Progenitor cell of endocrine pancreas (in vitro differentiated cells): ENCODE measurements at regions not wholly inside any gene's neighbourhood (a gene's known extent, or its start where the extent isn't known, plus 50 kb on each side); places are given as distances from the start of the nearest gene placed in this dataset.

Experiments
- DNase-seq: peaks from one replicate; pipeline ENCODE4 v3.0.0; 2021; ENCODE audit warnings: low spot score; ENCODE audit not compliant: unreplicated experiment
- H3K27ac Mint-ChIP-seq: 2 replicates; pipeline ENCODE4 v1.8.0; 2021; ENCODE audit warnings: mild to moderate bottlenecking, moderate library complexity, mixed read lengths
- H3K27me3 Mint-ChIP-seq: 2 replicates; pipeline ENCODE4 v1.8.0; 2021; ENCODE audit warnings: mixed read lengths
- H3K36me3 Mint-ChIP-seq: 2 replicates; pipeline ENCODE4 v1.8.0; 2022; ENCODE audit warnings: mixed read lengths; ENCODE audit not compliant: insufficient read depth
- H3K4me1 Mint-ChIP-seq: 2 replicates; pipeline ENCODE4 v1.8.0; 2021; ENCODE audit warnings: low read depth, mixed read lengths
- H3K4me3 Mint-ChIP-seq: 2 replicates; pipeline ENCODE4 v1.8.0; 2021; ENCODE audit warnings: low read depth, mild to moderate bottlenecking, moderate library complexity, mixed read lengths
- H3K9me3 Mint-ChIP-seq: 2 replicates; pipeline ENCODE4 v1.8.0; 2021; ENCODE audit warnings: low read depth, mixed read lengths
- TF ChIP-seq, protein P1 (sequence below): fragments of 200-600 bp; sonication (generic); IDR thresholded peaks from one replicate; pipeline ENCODE4 v1.5.0; 2021; ENCODE audit warnings: antibody characterized with exemption, mild to moderate bottlenecking; ENCODE audit not compliant: unreplicated experiment

DNA sequence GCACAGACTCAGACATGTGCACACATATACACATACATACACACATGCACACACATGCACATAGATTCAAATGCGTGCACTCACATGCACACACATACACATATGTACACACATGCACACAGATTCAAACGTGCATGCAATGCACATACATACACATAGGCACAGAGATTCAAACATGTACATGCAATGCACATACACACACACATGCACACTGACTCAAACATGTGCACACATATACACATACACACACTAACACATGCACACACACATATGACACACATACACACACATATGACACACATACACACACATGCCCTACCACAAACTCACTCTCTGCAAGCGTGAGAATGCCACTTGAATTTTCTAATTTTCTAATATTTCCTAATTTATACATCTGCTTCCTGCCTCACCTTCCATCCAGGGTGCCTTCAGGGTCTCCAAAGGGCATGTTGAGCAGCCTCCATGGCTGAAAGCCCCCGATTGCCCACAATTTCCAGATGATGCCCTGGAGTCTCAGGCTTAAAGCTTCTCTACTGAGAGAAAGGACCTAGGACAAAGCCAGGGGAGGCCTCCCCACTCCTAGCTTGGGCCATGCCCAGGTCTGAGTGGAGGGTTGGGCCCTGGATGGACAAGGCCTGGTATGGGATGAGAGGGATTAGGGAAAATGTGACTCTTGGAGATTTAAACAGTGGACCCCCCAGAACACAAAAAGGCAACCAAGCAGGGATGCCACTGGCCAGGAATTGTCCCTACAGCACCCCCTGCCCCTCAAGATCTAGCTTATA, 487.1 kb downstream of the TCERG1L start:
- Mint-ChIP-seq H3K27ac (no peak overlapping the region), H3K9me3 (peaks cover 24% of the 10 kb centered on the region), H3K36me3 (no peaks in the 10 kb centered on the region), H3K4me1 (no peaks in the 10 kb centered on the region), H3K27me3 (peaks cover 3% of the 10 kb centered on the region), H3K4me3 (no peak overlapping the region)
- DNase-seq, result no peak
- TF ChIP-seq, protein P1, sequence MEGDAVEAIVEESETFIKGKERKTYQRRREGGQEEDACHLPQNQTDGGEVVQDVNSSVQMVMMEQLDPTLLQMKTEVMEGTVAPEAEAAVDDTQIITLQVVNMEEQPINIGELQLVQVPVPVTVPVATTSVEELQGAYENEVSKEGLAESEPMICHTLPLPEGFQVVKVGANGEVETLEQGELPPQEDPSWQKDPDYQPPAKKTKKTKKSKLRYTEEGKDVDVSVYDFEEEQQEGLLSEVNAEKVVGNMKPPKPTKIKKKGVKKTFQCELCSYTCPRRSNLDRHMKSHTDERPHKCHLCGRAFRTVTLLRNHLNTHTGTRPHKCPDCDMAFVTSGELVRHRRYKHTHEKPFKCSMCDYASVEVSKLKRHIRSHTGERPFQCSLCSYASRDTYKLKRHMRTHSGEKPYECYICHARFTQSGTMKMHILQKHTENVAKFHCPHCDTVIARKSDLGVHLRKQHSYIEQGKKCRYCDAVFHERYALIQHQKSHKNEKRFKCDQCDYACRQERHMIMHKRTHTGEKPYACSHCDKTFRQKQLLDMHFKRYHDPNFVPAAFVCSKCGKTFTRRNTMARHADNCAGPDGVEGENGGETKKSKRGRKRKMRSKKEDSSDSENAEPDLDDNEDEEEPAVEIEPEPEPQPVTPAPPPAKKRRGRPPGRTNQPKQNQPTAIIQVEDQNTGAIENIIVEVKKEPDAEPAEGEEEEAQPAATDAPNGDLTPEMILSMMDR, result no peak

GRCh38 chr10:130833596-130833995, 477.9 kb downstream of the TCERG1L start:
- no peak overlapping the region for H3K27ac Mint-ChIP-seq
- no peaks in the 10 kb centered on the region for H3K4me1 Mint-ChIP-seq
- H3K4me3 Mint-ChIP-seq, result no peak overlapping the region
- no peaks in the 10 kb centered on the region for H3K36me3 Mint-ChIP-seq
- peaks cover 19% of the 10 kb centered on the region for H3K27me3 Mint-ChIP-seq
- no peak for DNase-seq
- H3K9me3 Mint-ChIP-seq, result no peaks in the 10 kb centered on the region
- TF ChIP-seq, protein P1, result no peak

- no peak overlapping the region for H3K4me3 Mint-ChIP-seq
- H3K27me3 Mint-ChIP-seq, result peaks cover 19% of the 10 kb centered on the region
- DNase-seq, result no peak
- H3K9me3 Mint-ChIP-seq, result no peaks in the 10 kb centered on the region
- H3K4me1 Mint-ChIP-seq, result no peaks in the 10 kb centered on the region
- TF ChIP-seq, protein P1, result no peak
- H3K27ac Mint-ChIP-seq, result no peak overlapping the region
- no peaks in the 10 kb centered on the region for H3K36me3 Mint-ChIP-seq
These were observed 477.4 kb downstream of the TCERG1L start for GRCh38 chr10:130834170-130834569.

DNA sequence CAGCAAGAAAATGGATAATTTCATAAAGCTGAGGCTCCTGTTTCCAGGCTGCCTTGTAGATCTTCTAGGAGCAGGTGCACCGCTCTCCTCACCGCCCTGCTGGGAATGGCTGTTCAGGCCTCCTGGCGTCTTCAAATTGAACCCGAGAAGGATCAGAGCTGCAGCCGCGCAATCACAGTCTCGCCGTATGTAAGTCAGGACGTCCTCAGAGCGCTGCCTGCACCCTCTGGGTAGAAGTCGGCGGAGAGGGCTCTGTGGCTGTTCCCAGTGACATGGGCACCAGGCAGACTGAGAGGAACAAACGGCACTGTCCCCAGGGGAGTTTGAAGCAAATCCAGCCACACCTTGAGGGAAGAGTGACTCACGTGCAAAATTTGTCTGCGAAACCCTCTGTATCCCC, 476.9 kb downstream of the TCERG1L start:
- H3K27ac Mint-ChIP-seq, result no peak overlapping the region
- no peak overlapping the region for H3K4me3 Mint-ChIP-seq
- TF ChIP-seq, protein P1, result no peak
- no peaks in the 10 kb centered on the region for H3K9me3 Mint-ChIP-seq
- no peaks in the 10 kb centered on the region for H3K36me3 Mint-ChIP-seq
- H3K27me3 Mint-ChIP-seq, result peaks cover 19% of the 10 kb centered on the region
- DNase-seq, result no peak
- H3K4me1 Mint-ChIP-seq, result no peaks in the 10 kb centered on the region

GRCh38 chr10:130835068-130835467, 476.5 kb downstream of the TCERG1L start:
- no peak for DNase-seq
- Mint-ChIP-seq H3K4me1 (no peaks in the 10 kb centered on the region), H3K27ac (no peak overlapping the region), H3K36me3 (no peaks in the 10 kb centered on the region), H3K27me3 (peaks cover 15% of the 10 kb centered on the region), H3K4me3 (no peak overlapping the region), H3K9me3 (no peaks in the 10 kb centered on the region)
- TF ChIP-seq, protein P1, result no peak
